Loucy (cell line): ENCODE measurements at regions not wholly inside any gene's neighbourhood (a gene's known extent, or its start where the extent isn't known, plus 50 kb on each side); places are given as distances from the start of the nearest gene placed in this dataset.

Experiments
- H2AFZ ChIP-seq: fragments of 200-600 bp; sonication (generic); 2 replicates; pipeline ENCODE4 v1.6.0; 2016; ENCODE audit warnings: antibody characterized with exemption, mild to moderate bottlenecking, low read length, moderate library complexity
- H3F3A ChIP-seq: fragments of 200-600 bp; 2 replicates; pipeline ENCODE4 v1.6.0; 2016; ENCODE audit warnings: antibody characterized with exemption, low read depth, mild to moderate bottlenecking
- H3K27me3 ChIP-seq: fragments of 200-600 bp; sonication (generic); 2 replicates; pipeline ENCODE4 v1.6.1; 2014; ENCODE audit warnings: low read length, mild to moderate bottlenecking; ENCODE audit not compliant: insufficient read depth, poor library complexity, severe bottlenecking
- H3K36me3 ChIP-seq: fragments of 200-600 bp; sonication (generic); 2 replicates; pipeline ENCODE4 v1.6.1; 2016; ENCODE audit warnings: low read length; ENCODE audit not compliant: insufficient read depth
- H3K4me1 ChIP-seq: fragments of 200-600 bp; sonication (generic); 2 replicates; pipeline ENCODE4 v1.5.1; 2014; ENCODE audit warnings: low read length, mild to moderate bottlenecking; ENCODE audit not compliant: insufficient read depth, poor library complexity, severe bottlenecking
- H3K4me2 ChIP-seq: fragments of 200-600 bp; sonication (generic); 2 replicates; pipeline ENCODE4 v1.6.0; 2014; ENCODE audit warnings: antibody characterized with exemption, low read length, low read depth, mild to moderate bottlenecking; ENCODE audit not compliant: poor library complexity, severe bottlenecking
- H3K4me3 ChIP-seq: fragments of 200-600 bp; sonication (generic); 2 replicates; pipeline ENCODE4 v1.5.1; 2014; ENCODE audit warnings: low read length, mild to moderate bottlenecking, mixed read lengths; ENCODE audit not compliant: poor library complexity, severe bottlenecking
- H3K79me2 ChIP-seq: fragments of 200-600 bp; sonication (generic); 2 replicates; pipeline ENCODE4 v1.6.1; 2014; ENCODE audit warnings: low read length; ENCODE audit not compliant: insufficient read depth
- H3K9ac ChIP-seq: fragments of 200-600 bp; sonication (generic); 2 replicates; pipeline ENCODE4 v1.6.0; 2014; ENCODE audit warnings: mild to moderate bottlenecking, low read depth, low read length, moderate library complexity; ENCODE audit not compliant: poor library complexity, severe bottlenecking
- H3K9me2 ChIP-seq: fragments of 200-600 bp; sonication (generic); replicated peaks from 2 replicates; pipeline ENCODE4 v1.6.1; 2016; ENCODE audit warnings: low read depth, low read length, mixed read lengths
- H3K9me3 ChIP-seq: fragments of 200-600 bp; sonication (generic); 2 replicates; pipeline ENCODE4 v1.6.1; 2014; ENCODE audit warnings: mild to moderate bottlenecking, antibody characterized with exemption, low read length, low read depth; ENCODE audit not compliant: insufficient read depth
- H4K20me1 ChIP-seq: fragments of 200-600 bp; sonication (generic); 2 replicates; pipeline ENCODE4 v1.6.0; 2014; ENCODE audit warnings: antibody characterized with exemption, low read length, mild to moderate bottlenecking; ENCODE audit not compliant: insufficient read depth, poor library complexity, severe bottlenecking
- EZH2phosphoT487 ChIP-seq: fragments of 200-600 bp; IDR thresholded peaks from 2 replicates; pipeline ENCODE4 v1.6.1; 2018; ENCODE audit warnings: antibody characterized with exemption, mild to moderate bottlenecking, moderate library complexity, borderline replicate concordance
- TF ChIP-seq, protein P1 (sequence below): fragments of 200-600 bp; sonication (generic); conservative IDR thresholded peaks from 2 replicates; pipeline ENCODE4 v1.5.1; 2014; ENCODE audit warnings: mild to moderate bottlenecking, antibody characterized with exemption, low read length

DNA sequence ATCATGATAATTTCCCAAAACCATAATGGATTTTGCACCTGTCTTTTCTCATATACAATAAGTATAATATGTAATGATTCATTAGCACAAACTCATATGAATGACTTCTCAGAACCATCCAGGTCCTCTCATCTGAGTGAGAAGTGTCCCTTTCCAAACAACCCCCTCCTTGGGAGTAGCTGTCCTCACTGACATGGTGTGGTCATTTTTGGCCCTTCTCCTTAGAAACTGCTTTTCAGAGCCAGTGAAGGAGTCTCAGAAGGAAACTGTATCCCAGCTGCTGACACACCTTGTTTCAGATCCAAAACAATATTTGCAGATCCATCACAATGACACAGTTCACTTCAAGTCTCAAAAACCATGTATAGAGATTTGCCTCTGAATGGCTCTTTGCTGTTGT is 95.5 kb downstream of the MIS18A start:
- H3K79me2 ChIP-seq: no peaks in the 10 kb centered on the region
- H4K20me1 ChIP-seq: no peaks in the 10 kb centered on the region
- H3F3A ChIP-seq: no peaks in the 10 kb centered on the region
- no peak overlapping the region for H2AFZ ChIP-seq
- no peaks in the 10 kb centered on the region for H3K9me2 ChIP-seq
- no peaks in the 10 kb centered on the region for H3K9me3 ChIP-seq
- no peak overlapping the region for H3K4me3 ChIP-seq
- TF ChIP-seq, protein P1, sequence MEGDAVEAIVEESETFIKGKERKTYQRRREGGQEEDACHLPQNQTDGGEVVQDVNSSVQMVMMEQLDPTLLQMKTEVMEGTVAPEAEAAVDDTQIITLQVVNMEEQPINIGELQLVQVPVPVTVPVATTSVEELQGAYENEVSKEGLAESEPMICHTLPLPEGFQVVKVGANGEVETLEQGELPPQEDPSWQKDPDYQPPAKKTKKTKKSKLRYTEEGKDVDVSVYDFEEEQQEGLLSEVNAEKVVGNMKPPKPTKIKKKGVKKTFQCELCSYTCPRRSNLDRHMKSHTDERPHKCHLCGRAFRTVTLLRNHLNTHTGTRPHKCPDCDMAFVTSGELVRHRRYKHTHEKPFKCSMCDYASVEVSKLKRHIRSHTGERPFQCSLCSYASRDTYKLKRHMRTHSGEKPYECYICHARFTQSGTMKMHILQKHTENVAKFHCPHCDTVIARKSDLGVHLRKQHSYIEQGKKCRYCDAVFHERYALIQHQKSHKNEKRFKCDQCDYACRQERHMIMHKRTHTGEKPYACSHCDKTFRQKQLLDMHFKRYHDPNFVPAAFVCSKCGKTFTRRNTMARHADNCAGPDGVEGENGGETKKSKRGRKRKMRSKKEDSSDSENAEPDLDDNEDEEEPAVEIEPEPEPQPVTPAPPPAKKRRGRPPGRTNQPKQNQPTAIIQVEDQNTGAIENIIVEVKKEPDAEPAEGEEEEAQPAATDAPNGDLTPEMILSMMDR: no peak
- no peak for TF ChIP-seq EZH2phosphoT487
- no peak overlapping the region for H3K9ac ChIP-seq
- no peak overlapping the region for H3K4me2 ChIP-seq
- H3K4me1 ChIP-seq: no peaks in the 10 kb centered on the region
- H3K27me3 ChIP-seq: no peaks in the 10 kb centered on the region
- no peaks in the 10 kb centered on the region for H3K36me3 ChIP-seq

GRCh38 chr21:32182449-32182848 is 96.4 kb downstream of the MIS18A start:
- Histone ChIP-seq H2AFZ (no peak overlapping the region), H3K9ac (no peak overlapping the region), H4K20me1 (no peaks in the 10 kb centered on the region), H3K36me3 (no peaks in the 10 kb centered on the region), H3K4me2 (no peak overlapping the region), H3K27me3 (no peaks in the 10 kb centered on the region), H3K4me3 (no peak overlapping the region), H3K9me3 (no peaks in the 10 kb centered on the region), H3K9me2 (no peaks in the 10 kb centered on the region), H3F3A (no peaks in the 10 kb centered on the region), H3K79me2 (no peaks in the 10 kb centered on the region), H3K4me1 (no peaks in the 10 kb centered on the region)
- no peak for TF ChIP-seq EZH2phosphoT487
- TF ChIP-seq, protein P1: no peak

DNA sequence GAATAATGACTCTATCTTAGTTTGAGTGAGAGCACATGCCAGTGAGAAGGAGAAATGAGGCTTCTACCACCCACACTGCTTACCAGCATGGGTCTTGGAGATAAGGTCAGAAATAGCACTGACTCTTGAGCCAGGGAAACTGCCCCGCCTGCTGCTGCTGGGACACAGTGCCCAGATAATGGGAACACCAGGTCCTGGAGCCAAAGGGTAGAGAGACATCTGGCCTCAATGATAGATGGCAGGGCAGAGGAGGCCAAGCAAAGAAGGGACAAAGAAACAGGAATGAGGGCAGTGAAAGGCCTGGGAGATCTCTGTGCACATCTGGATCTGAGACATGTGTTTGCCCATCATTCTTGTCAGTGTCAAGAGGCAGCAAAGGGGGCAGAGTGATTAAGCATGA is 97.4 kb downstream of the MIS18A start:
- H3K79me2 ChIP-seq: no peaks in the 10 kb centered on the region

More for the DNA sequence above, 97.4 kb downstream of the MIS18A start:
- H4K20me1 ChIP-seq: no peaks in the 10 kb centered on the region
- no peak overlapping the region for H3K4me3 ChIP-seq
- H3K9me3 ChIP-seq: no peaks in the 10 kb centered on the region
- H3K9ac ChIP-seq: no peak overlapping the region
- H3K9me2 ChIP-seq: no peaks in the 10 kb centered on the region
- no peaks in the 10 kb centered on the region for H3K4me1 ChIP-seq
- no peak for TF ChIP-seq EZH2phosphoT487
- TF ChIP-seq, protein P1: no peak
- H3K36me3 ChIP-seq: no peaks in the 10 kb centered on the region
- H3F3A ChIP-seq: no peaks in the 10 kb centered on the region
- no peak overlapping the region for H2AFZ ChIP-seq
- no peaks in the 10 kb centered on the region for H3K27me3 ChIP-seq
- no peak overlapping the region for H3K4me2 ChIP-seq
